Effector memory CD4-positive, alpha-beta T cell (primary cell): ENCODE measurements at regions not wholly inside any gene's neighbourhood (a gene's known extent, or its start where the extent isn't known, plus 50 kb on each side); places are given as distances from the start of the nearest gene placed in this dataset.

Experiments
- DNase-seq, 3 donors: peaks; one replicate each; pipeline ENCODE4 v3.0.0-alpha.2; 2020
- H3K27ac ChIP-seq: 2 replicates; pipeline ENCODE4 v1.7.0; 2013; ENCODE audit warnings: mild to moderate bottlenecking, low read length, moderate library complexity; ENCODE audit not compliant: insufficient read depth, poor library complexity, severe bottlenecking
- H3K27me3 ChIP-seq: replicated peaks from 2 replicates; pipeline ENCODE4 v1.7.0; 2013; ENCODE audit warnings: mild to moderate bottlenecking, low read length; ENCODE audit not compliant: insufficient read depth, control insufficient read depth, poor library complexity, severe bottlenecking
- H3K36me3 ChIP-seq: 2 replicates; pipeline ENCODE4 v1.7.0; 2013; ENCODE audit warnings: mild to moderate bottlenecking, low read length, moderate library complexity; ENCODE audit not compliant: control insufficient read depth, insufficient read depth
- H3K4me1 ChIP-seq: 2 replicates; pipeline ENCODE4 v1.7.0; 2013; ENCODE audit warnings: low read length, mild to moderate bottlenecking; ENCODE audit not compliant: control insufficient read depth, insufficient read depth, poor library complexity, severe bottlenecking
- H3K4me3 ChIP-seq: 2 replicates; pipeline ENCODE4 v1.7.0; 2013; ENCODE audit warnings: low read length, low read depth, mild to moderate bottlenecking; ENCODE audit not compliant: insufficient read depth, poor library complexity, severe bottlenecking
- H3K9me3 ChIP-seq: 2 replicates; pipeline ENCODE4 v1.7.0; 2013; ENCODE audit warnings: mild to moderate bottlenecking, low read length, moderate library complexity; ENCODE audit not compliant: control insufficient read depth

- Histone ChIP-seq H3K27me3 (no peaks in the 10 kb centered on the region), H3K4me3 (no peak overlapping the region), H3K36me3 (no peaks in the 10 kb centered on the region)
Measured at GRCh38 chr11:45386972-45387371, 100.8 kb upstream of the SYT13 start.

DNA sequence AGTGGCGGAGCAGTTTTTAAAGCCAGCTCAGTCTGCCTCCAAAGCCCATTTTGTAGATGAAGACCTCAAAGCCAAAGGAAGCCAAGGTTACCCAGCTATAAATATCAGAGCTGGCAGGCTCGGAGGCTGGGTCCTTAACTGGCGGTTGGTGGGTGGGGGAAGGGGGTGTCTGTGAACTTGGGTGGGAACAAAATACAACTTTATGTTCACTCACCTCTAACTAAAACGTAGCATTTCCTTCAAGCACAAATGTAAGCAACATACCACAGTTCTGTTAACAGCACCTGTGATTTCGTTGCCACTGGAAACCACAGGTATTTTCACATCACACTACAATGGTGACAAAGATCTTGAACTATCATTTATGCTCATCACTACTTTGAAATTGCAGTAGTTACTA, 99.7 kb upstream of the SYT13 start:
- peaks cover 11% of the 10 kb centered on the region for H3K4me1 ChIP-seq
- DNase-seq, result peak in 1 of 3 donors; percentile 13

More at GRCh38 chr11:45386972-45387371, 100.8 kb upstream of the SYT13 start:
- Histone ChIP-seq H3K4me1 (peaks cover 11% of the 10 kb centered on the region), H3K9me3 (no peaks in the 10 kb centered on the region), H3K27ac (no peak overlapping the region)
- no peak for DNase-seq

DNA sequence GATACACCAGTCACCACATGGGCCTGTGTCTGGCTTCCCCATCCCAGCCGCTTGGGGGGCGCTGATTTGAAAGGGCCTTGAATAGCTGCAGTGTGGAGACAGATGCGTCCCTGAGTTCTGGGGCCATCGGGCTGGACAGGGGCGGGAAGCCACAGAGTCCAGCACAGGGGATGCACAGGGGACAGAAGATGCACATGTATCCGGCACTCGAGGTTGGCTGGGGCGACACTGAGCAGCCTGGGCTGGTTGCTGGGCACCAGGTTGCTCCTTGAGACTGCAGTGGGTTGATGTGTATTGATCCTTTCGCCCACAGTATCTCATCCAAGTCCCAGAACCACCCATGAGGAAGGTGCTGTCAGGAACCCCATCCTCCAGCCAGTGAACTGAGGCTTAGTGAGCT, 99.3 kb upstream of the SYT13 start:
- Histone ChIP-seq H3K4me3 (no peak overlapping the region), H3K9me3 (no peaks in the 10 kb centered on the region), H3K36me3 (no peaks in the 10 kb centered on the region), H3K27ac (peak overlapping the region; percentile 24), H3K4me1 (peaks cover 11% of the 10 kb centered on the region), H3K27me3 (no peaks in the 10 kb centered on the region)
- no peak for DNase-seq

More for the DNA sequence above, 99.7 kb upstream of the SYT13 start:
- Histone ChIP-seq H3K9me3 (no peaks in the 10 kb centered on the region), H3K27ac (peak overlapping the region; percentile 24), H3K36me3 (no peaks in the 10 kb centered on the region), H3K4me3 (no peak overlapping the region), H3K27me3 (no peaks in the 10 kb centered on the region)

DNA sequence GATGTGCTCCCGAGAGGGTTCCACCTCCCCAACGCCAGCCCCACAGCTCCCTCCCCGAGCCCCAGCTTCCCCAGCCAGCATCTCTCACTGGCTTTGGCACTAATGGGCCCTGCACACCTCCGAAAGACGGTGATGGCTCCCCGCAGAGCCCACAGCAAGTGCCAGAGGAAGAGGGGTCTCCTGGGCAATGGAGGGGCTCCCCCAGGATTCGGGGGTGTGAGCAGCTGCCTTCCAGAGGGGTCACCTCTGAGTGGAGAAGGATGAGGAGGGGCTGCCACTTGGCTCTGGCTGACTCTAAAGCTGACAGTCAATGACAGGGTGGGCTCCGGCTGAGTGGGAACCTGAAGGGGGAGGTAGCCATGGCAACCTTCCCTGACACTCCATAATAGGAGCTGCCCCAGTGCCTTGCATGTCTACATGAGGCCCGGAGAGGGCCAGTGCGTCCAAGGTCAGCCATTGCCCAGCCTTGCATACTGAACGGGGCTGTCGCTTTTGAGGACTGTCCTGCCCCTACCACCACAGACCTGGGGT, 98.6 kb upstream of the SYT13 start:
- Histone ChIP-seq H3K27ac (no peak overlapping the region), H3K4me1 (peaks cover 11% of the 10 kb centered on the region), H3K9me3 (no peaks in the 10 kb centered on the region), H3K4me3 (no peak overlapping the region), H3K27me3 (no peaks in the 10 kb centered on the region), H3K36me3 (no peaks in the 10 kb centered on the region)
- no peak for DNase-seq

GRCh38 chr11:45384016-45384415, 97.9 kb upstream of the SYT13 start:
- Histone ChIP-seq H3K36me3 (no peaks in the 10 kb centered on the region), H3K27ac (no peak overlapping the region), H3K9me3 (no peaks in the 10 kb centered on the region), H3K27me3 (no peaks in the 10 kb centered on the region), H3K4me3 (no peak overlapping the region), H3K4me1 (peaks cover 11% of the 10 kb centered on the region)
- no peak for DNase-seq

DNA sequence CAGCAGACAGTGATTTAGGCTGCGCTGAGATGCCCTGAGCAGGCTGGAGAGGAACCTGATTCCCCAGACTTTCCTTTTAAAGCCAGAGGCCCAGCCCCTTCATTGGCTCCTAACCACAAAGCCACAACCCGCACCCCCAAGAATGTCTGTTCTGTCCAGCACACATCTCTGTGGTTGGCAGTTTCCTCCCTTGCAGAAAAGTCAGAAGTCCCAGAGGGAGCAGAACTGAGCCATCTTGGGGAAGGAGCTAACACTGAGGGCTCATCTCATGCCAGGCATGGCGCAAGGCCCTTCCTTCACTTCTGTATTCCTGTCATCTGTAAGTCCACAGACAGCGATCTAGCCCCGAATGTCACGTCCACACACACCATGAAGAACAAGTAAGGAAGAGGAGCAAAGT, 97.1 kb upstream of the SYT13 start:
- H3K9me3 ChIP-seq, result no peaks in the 10 kb centered on the region
- peaks cover 11% of the 10 kb centered on the region for H3K4me1 ChIP-seq
- H3K27ac ChIP-seq, result no peak overlapping the region
- no peaks in the 10 kb centered on the region for H3K36me3 ChIP-seq
- no peaks in the 10 kb centered on the region for H3K27me3 ChIP-seq
- H3K4me3 ChIP-seq, result no peak overlapping the region
- DNase-seq, result no peak

DNA sequence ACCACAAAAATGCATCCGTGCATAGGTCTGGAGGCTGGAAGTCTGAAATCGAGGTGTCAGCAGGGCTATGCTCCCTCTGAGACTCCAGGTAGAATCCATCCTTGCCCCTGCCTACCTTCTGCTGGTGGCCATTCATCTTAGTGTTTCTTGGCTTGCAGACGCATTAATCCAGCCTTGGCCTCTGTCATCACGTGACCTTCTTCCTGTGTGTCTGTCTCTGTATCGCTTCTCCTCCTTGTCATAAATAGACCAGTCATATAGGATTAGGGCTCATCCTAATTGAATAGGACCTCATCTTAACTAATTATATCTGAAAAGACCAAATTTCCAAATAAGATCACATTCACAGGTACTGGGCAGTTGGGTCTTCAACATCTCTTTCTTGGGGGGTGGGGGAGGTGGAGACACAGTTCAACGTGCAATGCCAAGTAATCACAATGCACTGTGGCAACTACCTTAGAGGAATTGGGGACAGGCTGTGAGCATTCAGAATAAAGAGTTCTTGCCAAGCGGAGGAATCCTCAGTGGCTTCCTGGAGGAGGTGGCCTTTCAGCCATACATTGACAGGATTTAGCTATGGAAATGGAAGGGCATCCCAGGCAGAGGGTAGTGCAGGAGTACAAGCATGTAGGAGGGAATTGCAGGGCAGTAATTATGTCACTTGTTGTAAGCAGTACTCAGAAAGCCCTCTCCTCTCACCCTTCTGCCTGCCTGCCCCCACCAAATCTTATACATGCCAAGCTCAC, 96.2 kb upstream of the SYT13 start:
- DNase-seq, result no peak
- H3K36me3 ChIP-seq, result no peaks in the 10 kb centered on the region
- H3K4me1 ChIP-seq, result peaks cover 11% of the 10 kb centered on the region
- H3K9me3 ChIP-seq, result no peaks in the 10 kb centered on the region
- no peak overlapping the region for H3K4me3 ChIP-seq
- no peak overlapping the region for H3K27ac ChIP-seq
- H3K27me3 ChIP-seq, result no peaks in the 10 kb centered on the region

DNA sequence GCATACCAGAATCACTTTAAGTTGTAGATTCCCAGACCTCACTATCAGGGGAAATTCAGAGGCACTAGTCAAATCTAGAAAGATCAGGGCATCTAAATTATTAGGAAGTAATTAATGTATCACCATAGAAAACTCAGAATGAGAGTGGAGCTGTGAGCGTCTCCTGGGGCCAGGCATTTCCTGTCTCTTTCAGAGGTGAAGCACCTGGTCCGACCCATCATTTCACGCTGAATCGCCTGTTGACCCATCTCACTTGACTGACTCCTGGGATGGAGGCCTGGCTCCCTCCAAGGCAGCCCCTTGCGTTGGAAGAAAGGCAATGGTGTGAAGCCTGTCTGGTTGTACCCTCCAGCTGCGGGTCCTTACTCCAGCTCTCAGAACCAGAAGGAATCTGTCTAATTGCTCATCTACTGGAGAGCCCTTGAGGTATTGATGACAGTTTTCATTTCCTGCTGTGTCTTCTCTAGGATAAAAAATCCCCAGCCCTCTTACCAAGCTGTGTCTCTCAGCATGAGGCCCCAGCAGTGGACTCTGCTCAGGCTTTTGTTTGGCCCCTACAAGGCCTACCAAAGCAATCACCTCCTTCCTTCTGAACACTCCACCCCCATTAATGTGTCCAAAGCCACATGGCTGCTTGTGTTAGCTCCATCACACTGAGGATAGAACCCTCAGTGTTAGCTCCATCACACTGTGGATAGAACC, 93.2 kb upstream of the SYT13 start:
- no peak for DNase-seq

DNA sequence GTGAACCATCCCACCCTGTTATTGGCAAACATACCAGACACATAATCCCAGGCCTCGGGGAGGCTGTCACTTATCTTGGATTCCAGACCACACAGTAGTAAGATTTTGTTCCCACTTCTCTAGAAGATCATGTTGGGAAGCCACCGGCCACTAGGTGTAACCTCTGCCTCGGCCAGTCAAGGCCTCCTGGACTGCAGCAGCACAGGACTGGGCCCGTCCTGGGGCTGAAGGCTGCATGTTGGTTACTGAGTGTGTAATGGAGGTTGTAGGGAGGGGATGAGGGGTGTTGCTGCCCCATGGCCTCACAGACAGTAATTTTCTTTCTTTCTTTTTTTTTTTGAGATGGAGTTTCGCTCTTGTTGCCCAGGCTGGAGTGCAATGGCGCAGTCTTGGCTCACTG, 92.4 kb upstream of the SYT13 start:
- Histone ChIP-seq H3K9me3 (no peaks in the 10 kb centered on the region), H3K27me3 (no peaks in the 10 kb centered on the region), H3K36me3 (no peaks in the 10 kb centered on the region), H3K27ac (no peak overlapping the region), H3K4me1 (peaks cover 13% of the 10 kb centered on the region), H3K4me3 (no peak overlapping the region)
- no peak for DNase-seq

More for the DNA sequence above, 93.2 kb upstream of the SYT13 start:
- no peak overlapping the region for H3K4me3 ChIP-seq
- H3K36me3 ChIP-seq, result no peaks in the 10 kb centered on the region
- peaks cover 6% of the 10 kb centered on the region for H3K4me1 ChIP-seq
- H3K9me3 ChIP-seq, result no peaks in the 10 kb centered on the region
- H3K27ac ChIP-seq, result no peak overlapping the region
- no peaks in the 10 kb centered on the region for H3K27me3 ChIP-seq

- H3K4me3 ChIP-seq, result no peak overlapping the region
- DNase-seq, result peak in 2 of 3 donors; percentile 9 to 22
- no peak overlapping the region for H3K27ac ChIP-seq
- peaks cover 17% of the 10 kb centered on the region for H3K4me1 ChIP-seq
- no peaks in the 10 kb centered on the region for H3K36me3 ChIP-seq
- H3K27me3 ChIP-seq, result no peaks in the 10 kb centered on the region
- H3K9me3 ChIP-seq, result no peaks in the 10 kb centered on the region
Measured at GRCh38 chr11:45374653-45375059, 88.5 kb upstream of the SYT13 start.
